Loucy (cell line): ENCODE measurements at regions not wholly inside any gene's neighbourhood (a gene's known extent, or its start where the extent isn't known, plus 50 kb on each side); places are given as distances from the start of the nearest gene placed in this dataset.

ENCODE experiments used
- H2AFZ ChIP-seq: fragments of 200-600 bp; sonication (generic); 2 replicates; pipeline ENCODE4 v1.6.0; 2016; ENCODE audit warnings: antibody characterized with exemption, mild to moderate bottlenecking, low read length, moderate library complexity
- H3F3A ChIP-seq: fragments of 200-600 bp; 2 replicates; pipeline ENCODE4 v1.6.0; 2016; ENCODE audit warnings: antibody characterized with exemption, low read depth, mild to moderate bottlenecking
- H3K27me3 ChIP-seq: fragments of 200-600 bp; sonication (generic); 2 replicates; pipeline ENCODE4 v1.6.1; 2014; ENCODE audit warnings: low read length, mild to moderate bottlenecking; ENCODE audit not compliant: insufficient read depth, poor library complexity, severe bottlenecking
- H3K36me3 ChIP-seq: fragments of 200-600 bp; sonication (generic); 2 replicates; pipeline ENCODE4 v1.6.1; 2016; ENCODE audit warnings: low read length; ENCODE audit not compliant: insufficient read depth
- H3K4me1 ChIP-seq: fragments of 200-600 bp; sonication (generic); 2 replicates; pipeline ENCODE4 v1.5.1; 2014; ENCODE audit warnings: low read length, mild to moderate bottlenecking; ENCODE audit not compliant: insufficient read depth, poor library complexity, severe bottlenecking
- H3K4me2 ChIP-seq: fragments of 200-600 bp; sonication (generic); 2 replicates; pipeline ENCODE4 v1.6.0; 2014; ENCODE audit warnings: antibody characterized with exemption, low read length, low read depth, mild to moderate bottlenecking; ENCODE audit not compliant: poor library complexity, severe bottlenecking
- H3K4me3 ChIP-seq: fragments of 200-600 bp; sonication (generic); 2 replicates; pipeline ENCODE4 v1.5.1; 2014; ENCODE audit warnings: low read length, mild to moderate bottlenecking, mixed read lengths; ENCODE audit not compliant: poor library complexity, severe bottlenecking
- H3K79me2 ChIP-seq: fragments of 200-600 bp; sonication (generic); 2 replicates; pipeline ENCODE4 v1.6.1; 2014; ENCODE audit warnings: low read length; ENCODE audit not compliant: insufficient read depth
- H3K9ac ChIP-seq: fragments of 200-600 bp; sonication (generic); 2 replicates; pipeline ENCODE4 v1.6.0; 2014; ENCODE audit warnings: mild to moderate bottlenecking, low read depth, low read length, moderate library complexity; ENCODE audit not compliant: poor library complexity, severe bottlenecking
- H3K9me2 ChIP-seq: fragments of 200-600 bp; sonication (generic); replicated peaks from 2 replicates; pipeline ENCODE4 v1.6.1; 2016; ENCODE audit warnings: low read depth, low read length, mixed read lengths
- H3K9me3 ChIP-seq: fragments of 200-600 bp; sonication (generic); 2 replicates; pipeline ENCODE4 v1.6.1; 2014; ENCODE audit warnings: mild to moderate bottlenecking, antibody characterized with exemption, low read length, low read depth; ENCODE audit not compliant: insufficient read depth
- H4K20me1 ChIP-seq: fragments of 200-600 bp; sonication (generic); 2 replicates; pipeline ENCODE4 v1.6.0; 2014; ENCODE audit warnings: antibody characterized with exemption, low read length, mild to moderate bottlenecking; ENCODE audit not compliant: insufficient read depth, poor library complexity, severe bottlenecking
- CTCF ChIP-seq: fragments of 200-600 bp; sonication (generic); conservative IDR thresholded peaks from 2 replicates; pipeline ENCODE4 v1.5.1; 2014; ENCODE audit warnings: mild to moderate bottlenecking, antibody characterized with exemption, low read length
- EZH2phosphoT487 ChIP-seq: fragments of 200-600 bp; IDR thresholded peaks from 2 replicates; pipeline ENCODE4 v1.6.1; 2018; ENCODE audit warnings: antibody characterized with exemption, mild to moderate bottlenecking, moderate library complexity, borderline replicate concordance

- no peak overlapping the region for H3K4me2 ChIP-seq
- no peak overlapping the region for H2AFZ ChIP-seq
These were observed 1703.9 kb upstream of the TENM3 start for GRCh38 chr4:180539284-180539683.

GRCh38 chr4:180541678-180542077 is 1701.5 kb upstream of the TENM3 start:
- H2AFZ ChIP-seq, result no peak overlapping the region
- no peak overlapping the region for H3K4me3 ChIP-seq
- no peaks in the 10 kb centered on the region for H3K9me3 ChIP-seq
- H3K9ac ChIP-seq, result no peak overlapping the region
- no peaks in the 10 kb centered on the region for H4K20me1 ChIP-seq
- H3K36me3 ChIP-seq, result no peaks in the 10 kb centered on the region
- H3F3A ChIP-seq, result no peaks in the 10 kb centered on the region
- H3K79me2 ChIP-seq, result no peaks in the 10 kb centered on the region
- no peaks in the 10 kb centered on the region for H3K4me1 ChIP-seq
- no peaks in the 10 kb centered on the region for H3K9me2 ChIP-seq
- H3K27me3 ChIP-seq, result no peaks in the 10 kb centered on the region
- TF ChIP-seq EZH2phosphoT487 (no peak), CTCF (no peak)
- no peak overlapping the region for H3K4me2 ChIP-seq

More at GRCh38 chr4:180539284-180539683, 1703.9 kb upstream of the TENM3 start:
- Histone ChIP-seq H3K36me3 (no peaks in the 10 kb centered on the region), H3K4me1 (no peaks in the 10 kb centered on the region), H3K9ac (no peak overlapping the region), H3F3A (no peaks in the 10 kb centered on the region), H3K27me3 (no peaks in the 10 kb centered on the region), H3K9me3 (no peaks in the 10 kb centered on the region), H3K9me2 (no peaks in the 10 kb centered on the region), H4K20me1 (no peaks in the 10 kb centered on the region), H3K4me3 (no peak overlapping the region), H3K79me2 (no peaks in the 10 kb centered on the region)
- no peak for TF ChIP-seq EZH2phosphoT487

GRCh38 chr4:180542445-180543100 is 1700.6 kb upstream of the TENM3 start:
- Histone ChIP-seq H3K4me2 (no peak overlapping the region), H3K79me2 (no peaks in the 10 kb centered on the region), H3K27me3 (no peaks in the 10 kb centered on the region), H3K9me2 (no peaks in the 10 kb centered on the region), H4K20me1 (no peaks in the 10 kb centered on the region), H3K9me3 (no peaks in the 10 kb centered on the region), H3K9ac (no peak overlapping the region), H3F3A (no peaks in the 10 kb centered on the region), H3K36me3 (no peaks in the 10 kb centered on the region), H3K4me3 (no peak overlapping the region), H2AFZ (no peak overlapping the region), H3K4me1 (no peaks in the 10 kb centered on the region)
- TF ChIP-seq EZH2phosphoT487, result no peak
- no peak for TF ChIP-seq CTCF

GRCh38 chr4:180550106-180550505 is 1693.1 kb upstream of the TENM3 start:
- Histone ChIP-seq H3K27me3 (no peaks in the 10 kb centered on the region), H3F3A (no peaks in the 10 kb centered on the region), H3K4me1 (no peaks in the 10 kb centered on the region), H4K20me1 (no peaks in the 10 kb centered on the region), H2AFZ (no peak overlapping the region), H3K9me2 (no peaks in the 10 kb centered on the region), H3K9me3 (no peaks in the 10 kb centered on the region), H3K4me2 (no peak overlapping the region), H3K79me2 (no peaks in the 10 kb centered on the region), H3K9ac (no peak overlapping the region), H3K4me3 (no peak overlapping the region), H3K36me3 (no peaks in the 10 kb centered on the region)
- no peak for TF ChIP-seq EZH2phosphoT487
- no peak for TF ChIP-seq CTCF
